AG04450 (cell line): ENCODE measurements at regions not wholly inside any gene's neighbourhood (a gene's known extent, or its start where the extent isn't known, plus 50 kb on each side); places are given as distances from the start of the nearest gene placed in this dataset.

Experiments
- CTCF ChIA-PET: fragments of 300-600, 350-600 bp; formaldehyde crosslinking; extraction: SDS; loops from one replicate; lab custom pipeline; 2022; ENCODE audit warnings: antibody characterized with exemption, inconsistent platforms; lab: Charles Lee
- POLR2A ChIA-PET: fragments of 350-600 bp; formaldehyde crosslinking; extraction: SDS; loops from one replicate; lab custom pipeline; 2021; ENCODE audit warnings: antibody characterized with exemption, inconsistent platforms; lab: Yijun Ruan, JAX
- DNase-seq: peaks from one replicate; pipeline ENCODE4 v3.0.0-alpha.2; 2011; ENCODE audit warnings: low read depth, low spot score
- H3K27ac ChIP-seq: one replicate; pipeline ENCODE4 v1.5.1; 2012; ENCODE audit warnings: low read depth, low read length, control low read depth
- H3K27me3 ChIP-seq: one replicate; pipeline ENCODE4 v1.6.0; 2012; ENCODE audit warnings: low read length; ENCODE audit not compliant: control insufficient read depth, insufficient read depth
- H3K4me3 ChIP-seq: 2 replicates; pipeline ENCODE4 v1.5.1; 2011; ENCODE audit warnings: mild to moderate bottlenecking, low read depth, low read length, control low read depth
- H3K9me3 ChIP-seq: 2 replicates; pipeline ENCODE4 v1.5.1; 2012; ENCODE audit warnings: low read length; ENCODE audit not compliant: control insufficient read depth, insufficient read depth
- TF ChIP-seq, protein P1 (sequence below): IDR thresholded peaks from 2 replicates; pipeline ENCODE4 v1.5.1; 2011; ENCODE audit warnings: low read depth, low read length, control low read depth, inconsistent platforms

GRCh38 chr1:147080671-147081394 is 91.4 kb downstream of the PRKAB2 start:
- H3K27me3 ChIP-seq = peaks cover 83% of the 10 kb centered on the region
- H3K9me3 ChIP-seq = peaks cover 21% of the 10 kb centered on the region; the same call in 1 of the 2 replicates
- H3K4me3 ChIP-seq = no peak overlapping the region
- TF ChIP-seq, protein P1, sequence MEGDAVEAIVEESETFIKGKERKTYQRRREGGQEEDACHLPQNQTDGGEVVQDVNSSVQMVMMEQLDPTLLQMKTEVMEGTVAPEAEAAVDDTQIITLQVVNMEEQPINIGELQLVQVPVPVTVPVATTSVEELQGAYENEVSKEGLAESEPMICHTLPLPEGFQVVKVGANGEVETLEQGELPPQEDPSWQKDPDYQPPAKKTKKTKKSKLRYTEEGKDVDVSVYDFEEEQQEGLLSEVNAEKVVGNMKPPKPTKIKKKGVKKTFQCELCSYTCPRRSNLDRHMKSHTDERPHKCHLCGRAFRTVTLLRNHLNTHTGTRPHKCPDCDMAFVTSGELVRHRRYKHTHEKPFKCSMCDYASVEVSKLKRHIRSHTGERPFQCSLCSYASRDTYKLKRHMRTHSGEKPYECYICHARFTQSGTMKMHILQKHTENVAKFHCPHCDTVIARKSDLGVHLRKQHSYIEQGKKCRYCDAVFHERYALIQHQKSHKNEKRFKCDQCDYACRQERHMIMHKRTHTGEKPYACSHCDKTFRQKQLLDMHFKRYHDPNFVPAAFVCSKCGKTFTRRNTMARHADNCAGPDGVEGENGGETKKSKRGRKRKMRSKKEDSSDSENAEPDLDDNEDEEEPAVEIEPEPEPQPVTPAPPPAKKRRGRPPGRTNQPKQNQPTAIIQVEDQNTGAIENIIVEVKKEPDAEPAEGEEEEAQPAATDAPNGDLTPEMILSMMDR = no peak
- POLR2A ChIA-PET = no interaction called here
- CTCF ChIA-PET = interaction anchor here (1.0 kb wide), 1 partner anchor 161 kb away, joined by 3 read pairs; the partner anchor contains the start of gene CHD1L
- H3K27ac ChIP-seq = no peak overlapping the region
- DNase-seq = no peak

DNA sequence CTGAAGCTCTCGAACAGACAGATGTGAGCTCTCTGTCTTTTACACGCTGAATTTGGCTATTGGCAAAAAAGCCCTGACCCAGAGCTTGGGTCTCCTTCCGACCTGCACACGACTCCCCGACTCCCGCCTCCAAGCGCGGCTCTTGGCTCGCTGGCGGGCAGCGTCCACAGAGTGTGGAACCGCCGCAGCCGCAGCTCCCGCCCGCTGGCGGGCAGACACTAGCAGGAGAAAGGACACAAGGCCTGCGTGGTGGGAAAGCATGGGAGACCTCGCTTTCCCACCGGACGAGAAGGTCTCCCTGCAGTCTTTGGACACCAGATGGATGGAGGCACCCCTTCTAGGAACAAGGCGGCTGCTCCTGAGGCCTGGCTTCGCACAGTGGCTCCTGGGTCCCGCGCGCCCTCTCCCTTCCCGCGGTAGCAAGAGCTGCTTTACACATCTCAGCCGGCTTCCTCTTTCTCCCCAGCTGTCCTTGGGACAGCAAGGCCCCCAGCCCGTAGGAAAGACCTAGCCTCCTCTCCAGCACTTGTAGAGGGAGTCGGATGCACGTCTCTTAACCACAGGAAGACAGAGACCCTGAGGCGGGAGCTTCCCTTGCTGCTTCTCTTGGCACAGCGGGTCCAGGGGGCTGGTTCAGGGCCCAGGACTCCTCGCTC is 92.1 kb downstream of the PRKAB2 start:
- TF ChIP-seq, protein P1 = no peak
- no peak for DNase-seq
- ChIA-PET CTCF (no interaction called here), POLR2A (no interaction called here)
- Histone ChIP-seq H3K4me3 (no peak overlapping the region), H3K9me3 (peaks cover 21% of the 10 kb centered on the region; the same call in 1 of the 2 replicates), H3K27me3 (peaks cover 86% of the 10 kb centered on the region), H3K27ac (no peak overlapping the region)

DNA sequence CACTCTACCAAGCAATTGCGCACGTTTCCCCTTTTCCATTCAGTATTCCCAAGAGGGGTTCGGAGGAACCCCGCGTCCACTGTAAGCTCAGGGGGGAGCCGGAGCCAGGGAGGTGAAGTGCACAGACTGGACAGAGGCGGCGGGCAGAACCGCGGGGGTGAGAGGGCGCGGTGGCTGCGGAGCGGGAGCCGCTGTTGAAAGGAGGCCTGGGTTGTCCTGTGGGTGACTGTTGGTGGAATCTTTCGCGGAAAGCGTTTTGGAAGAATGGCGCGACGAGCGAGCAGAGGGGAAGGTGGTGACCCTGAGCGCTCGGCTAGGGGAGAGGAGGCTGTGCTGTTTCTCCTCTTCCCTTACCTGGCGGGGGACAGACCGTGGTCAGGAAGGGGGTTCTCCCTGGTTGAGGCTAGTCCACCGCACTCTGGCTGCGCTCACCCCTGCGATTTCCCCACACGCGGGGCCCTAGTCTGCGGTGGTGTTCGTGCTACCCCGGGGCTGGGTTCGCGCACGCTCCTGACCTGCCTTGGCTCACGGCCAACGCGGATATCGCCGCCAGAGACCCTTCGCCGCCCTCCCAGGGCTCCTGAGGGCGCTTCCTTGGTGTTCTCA is 92.8 kb downstream of the PRKAB2 start:
- POLR2A ChIA-PET = no interaction called here
- H3K27me3 ChIP-seq = peaks cover 83% of the 10 kb centered on the region
- peaks cover 21% of the 10 kb centered on the region; the same call in 1 of the 2 replicates for H3K9me3 ChIP-seq
- DNase-seq = no peak
- CTCF ChIA-PET = no interaction called here
- H3K27ac ChIP-seq = no peak overlapping the region
- TF ChIP-seq, protein P1 = no peak
- H3K4me3 ChIP-seq = no peak overlapping the region

GRCh38 chr1:147078606-147079399 is 93.5 kb downstream of the PRKAB2 start:
- H3K27ac ChIP-seq = no peak overlapping the region
- POLR2A ChIA-PET = no interaction called here
- H3K4me3 ChIP-seq = no peak overlapping the region
- CTCF ChIA-PET = no interaction called here
- no peak for DNase-seq
- peaks cover 21% of the 10 kb centered on the region; the same call in 1 of the 2 replicates for H3K9me3 ChIP-seq
- H3K27me3 ChIP-seq = peaks cover 80% of the 10 kb centered on the region
- TF ChIP-seq, protein P1 = no peak
